ENCODE measurements at regions not wholly inside any gene's neighbourhood (a gene's known extent, or its start where the extent isn't known, plus 50 kb on each side); places are given as distances from the start of the nearest gene placed in this dataset.
"Not testable (repeated sequence)": the region's sequence is repeated elsewhere in the genome, so short reads cannot be mapped to it uniquely, and the experiment has no call there.

DNA sequence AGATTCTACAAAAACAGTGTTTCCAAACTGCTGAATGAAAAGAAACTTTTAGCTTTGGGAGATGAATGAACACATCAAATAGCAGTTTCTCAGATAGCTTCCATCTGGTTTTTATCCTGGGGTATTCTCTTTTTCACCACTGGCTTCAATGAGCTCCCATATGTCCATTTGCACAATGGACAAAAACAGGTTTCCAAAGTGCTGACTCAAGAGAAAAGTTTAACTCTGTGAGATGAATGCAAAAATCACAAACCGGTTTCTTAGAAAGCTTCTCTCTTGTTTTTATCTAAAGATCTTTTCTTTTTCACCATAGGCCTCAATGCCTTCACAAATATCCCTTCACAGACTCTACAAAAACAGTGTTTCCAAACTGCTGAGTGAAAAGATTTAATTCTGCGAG is 1089.2 kb downstream of the PRIM2 start:
- not testable (repeated sequence) for DNase-seq

DNA sequence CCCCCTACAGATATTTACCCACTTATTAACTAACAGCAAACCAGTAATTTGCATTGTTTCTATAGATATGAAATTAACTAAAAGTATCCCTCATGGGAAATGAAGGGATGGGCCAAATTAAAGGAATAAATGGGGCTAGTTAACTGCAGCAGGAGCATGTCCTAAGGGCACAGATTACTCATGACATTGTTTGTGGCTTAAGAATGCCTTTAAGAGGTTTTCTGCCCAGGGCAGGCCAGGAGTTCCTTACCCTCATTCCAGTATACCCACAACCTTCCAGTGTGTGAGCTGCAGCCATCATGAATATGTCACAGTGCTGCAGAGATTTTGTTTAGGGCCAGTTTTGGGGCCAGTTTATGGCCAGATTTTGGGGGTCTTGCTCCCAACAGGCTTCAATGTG is 1101.9 kb downstream of the PRIM2 start:
- DNase-seq, result no peak
